ENCODE measurements at regions not wholly inside any gene's neighbourhood (a gene's known extent, or its start where the extent isn't known, plus 50 kb on each side); places are given as distances from the start of the nearest gene placed in this dataset.
A peak's percentile ranks its signal among the peaks of the same experiment; 100 is the strongest.

- DNase-seq (ENCODE audit: low spot score), result no peak
Measured at GRCh38 chr6:18335948-18336347, 51.2 kb upstream of the RNF144B start.

DNA sequence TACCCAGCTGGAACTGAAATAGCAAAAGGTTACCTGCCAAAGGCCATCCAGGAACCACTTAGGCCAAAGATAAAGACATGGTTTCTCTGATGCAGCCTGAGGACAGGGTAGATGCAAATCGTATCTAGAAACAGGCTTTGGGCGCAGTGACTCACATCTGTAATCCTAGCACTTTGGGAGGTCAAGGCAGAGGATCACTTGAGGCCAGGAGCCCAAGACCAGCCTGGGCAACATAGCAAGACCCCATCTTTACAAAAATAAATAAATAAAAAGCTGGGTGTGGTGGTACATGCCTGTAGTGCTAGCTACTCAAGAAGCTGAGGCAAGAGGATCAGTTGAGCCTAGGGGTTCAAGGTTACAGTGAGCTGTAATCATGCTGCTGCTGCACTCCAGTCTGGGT is 52.9 kb upstream of the RNF144B start:
- DNase-seq (ENCODE audit: low spot score), result no peak

DNA sequence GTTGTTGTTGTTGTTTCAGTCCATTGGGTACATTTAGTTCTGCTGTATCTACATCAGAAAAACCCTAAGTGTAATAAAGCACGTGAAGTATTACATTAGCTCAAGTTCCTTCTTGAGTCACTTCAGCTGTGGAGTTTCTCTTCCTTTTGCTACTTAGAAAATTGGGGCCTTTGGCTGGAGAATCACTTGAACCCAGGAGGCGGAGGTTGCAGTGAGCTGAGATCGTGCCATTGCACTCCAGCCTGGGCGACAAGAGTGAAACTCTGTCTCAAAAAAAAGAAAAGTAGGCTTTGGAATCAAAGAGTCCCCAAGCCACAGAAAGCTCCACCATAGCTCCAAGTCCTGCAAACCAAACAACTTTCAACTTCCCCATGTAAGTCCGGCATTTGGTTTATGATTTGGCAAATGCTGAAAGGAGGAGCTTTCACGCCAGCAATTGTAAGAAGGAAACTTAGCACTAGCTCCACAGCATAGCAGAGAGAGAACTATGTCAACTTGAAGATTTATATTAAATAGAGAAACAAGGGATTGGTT is 56.5 kb upstream of the RNF144B start:
- DNase-seq (ENCODE audit: low spot score), result no peak

GRCh38 chr6:18329776-18330175 is 57.4 kb upstream of the RNF144B start:
- DNase-seq (ENCODE audit: low spot score), result no peak

- no peak for DNase-seq (ENCODE audit: low spot score)
Measured at GRCh38 chr6:18328540-18328939, 58.6 kb upstream of the RNF144B start.

DNA sequence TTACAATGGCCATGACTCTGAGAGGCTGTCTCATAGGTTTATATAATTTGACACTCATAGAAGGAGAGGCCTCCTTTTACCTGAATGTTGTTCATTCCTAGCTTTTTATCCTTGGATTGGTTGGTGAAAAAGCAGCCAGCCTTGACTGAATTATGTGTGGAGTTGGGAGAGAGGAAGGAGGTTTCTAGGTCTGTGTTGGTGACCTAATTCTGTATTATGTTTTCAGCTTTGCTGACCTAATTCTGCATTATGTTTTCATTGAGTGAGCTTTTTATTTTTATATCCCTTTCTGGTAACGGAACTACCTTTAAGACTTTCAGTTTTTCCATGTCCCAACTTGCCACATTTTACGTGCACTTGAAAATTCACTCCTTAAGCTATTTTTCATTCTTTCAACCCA is 59.1 kb upstream of the RNF144B start:
- no peak for DNase-seq (ENCODE audit: low spot score)

- no peak for DNase-seq (ENCODE audit: low spot score)
Measured at GRCh38 chr6:18327626-18328025, 59.5 kb upstream of the RNF144B start.

- DNase-seq (ENCODE audit: low spot score), result no peak
Measured at GRCh38 chr6:18326980-18327379, 60.2 kb upstream of the RNF144B start.

GRCh38 chr6:18326001-18326400 is 61.1 kb upstream of the RNF144B start:
- DNase-seq (ENCODE audit: low spot score), result no peak

DNA sequence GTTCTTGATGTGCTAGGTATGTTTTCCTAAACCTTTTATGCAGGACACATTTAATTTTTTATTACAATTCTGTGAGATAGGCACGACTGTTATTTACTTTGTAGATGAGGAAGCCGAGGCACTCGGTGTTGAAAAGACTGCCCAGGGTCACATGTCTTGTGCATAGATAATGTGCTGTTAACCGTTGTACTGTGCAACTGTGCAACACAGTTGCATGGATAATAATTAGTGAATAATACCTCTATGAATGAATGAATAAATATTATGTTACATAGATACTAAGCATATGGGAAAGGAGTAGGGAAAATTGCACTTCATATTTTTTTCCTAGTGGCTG is 60.3 kb upstream of the DEK start:
- no peak for DNase-seq (ENCODE audit: low spot score)

DNA sequence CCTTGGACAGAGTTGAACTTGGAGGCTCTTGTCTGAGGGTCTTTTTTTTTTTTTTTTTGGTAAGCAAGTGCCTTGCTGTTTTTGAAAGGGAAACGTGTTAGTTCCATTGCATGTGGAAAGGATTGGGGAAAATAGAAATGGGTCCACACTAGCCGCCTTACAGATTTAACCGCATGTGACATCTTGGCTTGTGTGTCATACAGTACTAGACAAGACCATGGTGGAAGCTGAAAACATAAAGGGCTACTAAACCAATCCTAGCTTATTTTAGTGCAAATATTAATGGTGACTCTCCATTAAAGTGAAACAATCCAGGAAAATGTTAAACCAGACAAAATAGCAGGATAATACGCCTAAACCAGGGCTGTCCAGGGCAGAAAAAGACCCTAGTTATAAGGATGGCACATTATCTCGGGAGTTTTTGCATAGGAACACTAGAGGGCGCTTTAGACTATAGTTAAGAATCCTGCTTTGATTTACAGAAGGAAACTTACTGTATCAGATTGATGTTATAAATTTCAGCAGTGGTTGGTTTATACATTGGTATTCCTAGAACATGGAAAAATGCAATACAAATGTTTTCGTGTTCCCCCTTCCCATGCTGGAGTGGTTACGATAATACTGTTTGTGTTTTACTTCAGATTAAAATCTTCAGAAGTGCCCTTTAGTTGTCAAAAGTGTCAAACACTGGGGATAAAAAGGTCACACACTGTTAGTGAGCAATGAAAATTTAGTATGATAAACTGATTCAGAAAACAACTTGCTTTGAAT is 59.8 kb upstream of the DEK start:
- peak; percentile 48 for DNase-seq (ENCODE audit: low spot score)

DNA sequence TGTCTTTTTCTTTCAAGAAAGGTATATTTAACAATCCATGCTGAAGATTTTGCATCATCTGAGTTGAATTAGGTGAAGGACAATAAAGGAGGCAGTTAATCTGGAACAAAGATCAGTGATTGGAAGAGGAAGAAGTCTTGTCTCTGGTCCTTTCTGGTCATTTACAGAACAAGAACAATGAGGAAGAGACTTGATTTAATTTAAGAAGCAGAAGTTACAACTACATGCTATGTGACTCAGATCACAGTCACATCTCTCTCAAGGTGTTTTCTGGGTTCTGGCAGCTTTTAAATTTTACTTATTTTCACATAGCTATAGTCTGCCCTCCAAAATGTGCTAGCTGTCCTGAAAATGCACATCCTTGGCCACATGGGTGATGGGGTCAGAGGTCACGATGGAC is 53.5 kb upstream of the DEK start:
- no peak for DNase-seq (ENCODE audit: low spot score)

DNA sequence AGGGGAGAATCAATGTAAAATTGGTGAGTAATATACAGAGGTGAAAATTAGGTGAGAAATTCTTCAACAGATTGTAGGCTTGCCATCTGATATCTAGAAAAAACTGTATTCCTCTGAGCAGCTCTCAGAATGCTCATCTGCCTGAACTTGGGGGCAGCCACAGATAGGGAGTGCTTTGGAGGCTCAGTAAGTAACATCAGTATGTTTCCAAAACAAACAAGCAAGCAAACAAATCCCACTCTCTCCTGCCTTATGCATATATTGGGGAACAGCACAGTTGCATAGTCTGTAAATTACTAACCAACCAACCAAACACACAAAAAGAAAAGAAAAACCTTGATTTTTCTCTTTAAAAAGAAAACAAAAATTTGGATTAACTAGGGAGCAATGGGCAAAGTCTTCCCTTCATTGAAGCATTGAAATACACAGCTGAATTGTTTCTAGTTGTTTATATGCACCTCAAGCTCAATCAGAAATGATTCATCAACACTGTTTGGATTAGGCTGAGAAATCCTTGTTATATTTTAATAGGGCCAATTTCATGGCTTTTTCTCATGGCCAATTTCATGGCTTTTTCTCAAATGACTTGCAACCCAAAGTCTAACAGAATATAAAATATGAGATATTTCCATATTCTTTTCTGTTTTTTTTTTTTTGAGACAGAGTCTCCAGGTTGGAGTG is 50.1 kb upstream of the DEK start:
- no peak for DNase-seq (ENCODE audit: low spot score)
